ENCODE measurements at regions not wholly inside any gene's neighbourhood (a gene's known extent, or its start where the extent isn't known, plus 50 kb on each side); places are given as distances from the start of the nearest gene placed in this dataset.

DNA sequence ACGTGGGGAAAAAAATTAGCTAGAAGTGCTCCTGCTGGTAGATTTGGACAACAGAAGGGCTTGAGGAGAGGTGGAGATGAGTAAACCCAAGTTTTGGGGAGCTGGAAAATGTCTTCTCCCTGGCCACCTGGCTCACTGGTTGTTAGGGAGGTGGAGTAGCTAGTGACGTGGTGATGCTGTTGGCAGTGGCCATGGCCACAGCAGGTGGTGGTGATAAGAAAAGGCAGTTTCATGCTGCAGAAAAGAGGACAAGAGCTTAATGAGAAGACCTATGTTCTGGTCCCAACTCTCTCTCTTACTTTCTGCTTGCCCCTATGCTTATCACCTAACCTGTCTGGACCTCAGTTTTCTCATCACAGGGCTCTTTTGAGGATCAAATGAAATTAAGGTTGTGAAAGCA lies 223.5 kb upstream of the N4BP1 start:
- no peak for TF ChIP-seq POLR2A (IDR thresholded peaks at IDR 0.05)
- TF ChIP-seq, protein P1, sequence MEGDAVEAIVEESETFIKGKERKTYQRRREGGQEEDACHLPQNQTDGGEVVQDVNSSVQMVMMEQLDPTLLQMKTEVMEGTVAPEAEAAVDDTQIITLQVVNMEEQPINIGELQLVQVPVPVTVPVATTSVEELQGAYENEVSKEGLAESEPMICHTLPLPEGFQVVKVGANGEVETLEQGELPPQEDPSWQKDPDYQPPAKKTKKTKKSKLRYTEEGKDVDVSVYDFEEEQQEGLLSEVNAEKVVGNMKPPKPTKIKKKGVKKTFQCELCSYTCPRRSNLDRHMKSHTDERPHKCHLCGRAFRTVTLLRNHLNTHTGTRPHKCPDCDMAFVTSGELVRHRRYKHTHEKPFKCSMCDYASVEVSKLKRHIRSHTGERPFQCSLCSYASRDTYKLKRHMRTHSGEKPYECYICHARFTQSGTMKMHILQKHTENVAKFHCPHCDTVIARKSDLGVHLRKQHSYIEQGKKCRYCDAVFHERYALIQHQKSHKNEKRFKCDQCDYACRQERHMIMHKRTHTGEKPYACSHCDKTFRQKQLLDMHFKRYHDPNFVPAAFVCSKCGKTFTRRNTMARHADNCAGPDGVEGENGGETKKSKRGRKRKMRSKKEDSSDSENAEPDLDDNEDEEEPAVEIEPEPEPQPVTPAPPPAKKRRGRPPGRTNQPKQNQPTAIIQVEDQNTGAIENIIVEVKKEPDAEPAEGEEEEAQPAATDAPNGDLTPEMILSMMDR (IDR thresholded peaks at IDR 0.05 in 4 of 5, conservative IDR thresholded peaks at IDR 0.05 in 1 of 5), result no peak

Measured in gastrocnemius medialis (tissue), 4 donors.